ENCODE measurements at regions not wholly inside any gene's neighbourhood (a gene's known extent, or its start where the extent isn't known, plus 50 kb on each side); places are given as distances from the start of the nearest gene placed in this dataset.

DNA sequence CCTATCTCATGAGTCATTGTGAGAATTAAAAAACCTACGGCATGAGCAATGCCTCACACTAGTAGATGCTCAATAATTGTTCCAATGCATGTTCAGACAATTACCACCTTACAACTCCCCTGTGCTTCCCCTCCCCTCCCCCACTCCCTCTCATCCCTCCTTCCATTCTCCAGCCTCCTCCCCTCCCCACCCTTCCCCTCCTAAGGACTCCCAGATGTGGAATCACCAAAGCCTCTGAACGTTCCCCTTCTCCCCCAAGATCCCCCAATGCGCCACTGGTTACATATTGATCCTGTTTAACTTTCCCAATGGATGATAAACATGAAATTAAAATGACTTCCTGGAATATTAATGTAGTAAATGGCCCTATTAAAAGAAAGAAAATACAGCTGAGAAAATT is 84.8 kb downstream of the PCDH1 start:
- Histone ChIP-seq H2BK5ac (ENCODE audit: low read depth, low read length) (no peak overlapping the region), H2BK20ac (ENCODE audit: low read length) (no peak overlapping the region), H3K14ac (ENCODE audit: insufficient read length) (no peak overlapping the region), H2BK120ac (replicated peaks; ENCODE audit: low read depth, low read length) (no peak overlapping the region), H4K8ac (ENCODE audit: extremely low read depth, insufficient read depth, low read length) (no peak overlapping the region), H2AFZ (ENCODE audit: low read length) (no peak overlapping the region), H4K5ac (ENCODE audit: insufficient read length, low read depth, low read length) (no peak overlapping the region), H4K20me1 (replicated peaks in 1 of 2; ENCODE audit: control insufficient read depth in 1 of 2, insufficient read depth in 2 of 2, low read length in 2 of 2) (no peaks in the 10 kb centered on the region), H2BK12ac (ENCODE audit: low read depth, low read length) (no peak overlapping the region), H3K4me2 (ENCODE audit: insufficient read depth in 1 of 2, low read depth in 2 of 2, low read length in 2 of 2) (no peak overlapping the region), H3K36me3 (ENCODE audit: control insufficient read depth in 2 of 4, insufficient read depth in 4 of 4, low read length in 3 of 4) (no peaks in the 10 kb centered on the region), H2BK15ac (ENCODE audit: low read length) (no peak overlapping the region), H3K23ac (ENCODE audit: insufficient read length) (no peak overlapping the region), H3K9ac (replicated peaks in 1 of 4; ENCODE audit: extremely low read depth in 1 of 4, low read depth in 3 of 4, low read length in 3 of 4) (no peak overlapping the region), H3K9me3 (ENCODE audit: insufficient read depth in 2 of 2, low read depth in 1 of 2, low read length in 1 of 2) (no peaks in the 10 kb centered on the region), H3K27ac (ENCODE audit: low read depth, low read length) (no peak overlapping the region), H2AK5ac (ENCODE audit: low read depth, low read length) (no peak overlapping the region), H3K4me3 (ENCODE audit: extremely low read depth in 1 of 4, insufficient read depth in 2 of 4, low read depth in 3 of 4, low read length in 4 of 4) (no peak overlapping the region), H3K79me2 (ENCODE audit: control insufficient read depth in 1 of 2, insufficient read depth in 2 of 2, low read length in 2 of 2) (no peaks in the 10 kb centered on the region), H3K27me3 (replicated peaks in 1 of 4; ENCODE audit: control insufficient read depth in 3 of 4, extremely low read depth in 1 of 4, insufficient read depth in 3 of 4, low read length in 3 of 4) (no peaks in the 10 kb centered on the region), H3K56ac (replicated peaks; ENCODE audit: insufficient read length, low read depth, low read length) (no peak overlapping the region), H3K23me2 (ENCODE audit: low read depth, low read length) (no peaks in the 10 kb centered on the region; the same call in 1 of the 2 replicates), H4K91ac (replicated peaks; ENCODE audit: insufficient read length, low read length) (no peak overlapping the region), H3K18ac (ENCODE audit: extremely low read depth, low read length) (no peak overlapping the region), H3K4ac (replicated peaks; ENCODE audit: insufficient read length, low read depth, low read length) (no peak overlapping the region), H3K79me1 (ENCODE audit: low read depth, low read length) (no peaks in the 10 kb centered on the region), H3K4me1 (replicated peaks in 1 of 4; ENCODE audit: control insufficient read depth in 3 of 4, insufficient read depth in 4 of 4, low read length in 3 of 4) (peaks cover 0 to 9% (median 2%) of the 10 kb centered on the region in 4 experiments; a peak in 3 of 7 replicates)
- CTCF ChIA-PET (ENCODE audit: partially characterized antibody): interaction anchor here (0.9 to 16.7 kb wide), 9 partner anchors 10 to 102 kb away, joined by 3 to 210 read pairs (median 3); no protein-coding TSS in a partner anchor
- POLR2A ChIA-PET (ENCODE audit: partially characterized antibody): interaction anchor here (1.1 to 1.5 kb wide), 2 partner anchors 89 to 151 kb away, joined by 3 to 5 read pairs; no protein-coding TSS in a partner anchor
- no peak for DNase-seq (ENCODE audit: low read depth in 1 of 2, low spot score in 2 of 2)
- WGBS, 2 experiments (ENCODE audit: extremely low coverage in 1 of 2, insufficient coverage in 1 of 2, insufficient read length in 1 of 2, insufficient replicate concordance in 2 of 2, low coverage in 1 of 2, low lambda C conversion rate in 2 of 2, missing lambda C conversion rate in 1 of 2): 89% methylated on average over 3 of the region's 3 CpGs; no CpG with 5 or more reads in 1 of the 2 experiments
- FAIRE-seq: no peak
- TF ChIP-seq RXRA (IDR thresholded peaks at IDR 0.05; ENCODE audit: insufficient read depth, low read depth, low read length) (no peak), TAF1 (IDR thresholded peaks at IDR 0.05; ENCODE audit: low read depth, low read length) (no peak), MAFK (IDR thresholded peaks at IDR 0.05; ENCODE audit: low read depth, low read length) (no peak), NANOG (IDR thresholded peaks at IDR 0.05; ENCODE audit: insufficient read depth, low read depth, low read length, poor library complexity, severe bottlenecking) (no peak), BRCA1 (IDR thresholded peaks at IDR 0.05; ENCODE audit: low read depth, low read length) (no peak), JUND (IDR thresholded peaks at IDR 0.05; ENCODE audit: low read length) (no peak), BCL11A (IDR thresholded peaks at IDR 0.05; ENCODE audit: low read depth in 2 of 2, low read length in 2 of 2) (no peak), EP300 (IDR thresholded peaks at IDR 0.05; ENCODE audit: borderline replicate concordance in 1 of 2, low read depth in 2 of 2, low read length in 2 of 2) (no peak), ASH2L (IDR thresholded peaks at IDR 0.05; ENCODE audit: low read length) (no peak), SRF (IDR thresholded peaks at IDR 0.05; ENCODE audit: low read depth, low read length) (no peak), EGR1 (IDR thresholded peaks at IDR 0.05; ENCODE audit: borderline replicate concordance, low read depth, low read length) (no peak), EZH2 (IDR thresholded peaks at IDR 0.05; ENCODE audit: low read depth, low read length, severe bottlenecking) (no peak), CBX8 (IDR thresholded peaks at IDR 0.05; ENCODE audit: borderline replicate concordance, low read depth, low read length) (no peak), SAP30 (IDR thresholded peaks at IDR 0.05; ENCODE audit: insufficient read depth, insufficient replicate concordance, low read length) (no peak), BACH1 (IDR thresholded peaks at IDR 0.05; ENCODE audit: low read length) (no peak)

Data from H1 (cell line).